Omental fat pad (tissue), 3 donors: ENCODE measurements at regions not wholly inside any gene's neighbourhood (a gene's known extent, or its start where the extent isn't known, plus 50 kb on each side); places are given as distances from the start of the nearest gene placed in this dataset.

ENCODE experiments used
- ATAC-seq: fragments of 150-250 bp; one replicate; pipeline ENCODE4 v1.9.1; 2016; ENCODE audit warnings: mild to moderate bottlenecking, moderate library complexity; ENCODE audit not compliant: low FRiP score
- DNase-seq: peaks from one replicate; pipeline ENCODE4 v3.0.0-alpha.2; 2019; ENCODE audit warnings: low spot score
- TF ChIP-seq, protein P1 (sequence below), 3 donors: fragments of 450-650 bp; IDR thresholded peaks; one replicate each; pipeline ENCODE4 v1.5.1; 2016 to 2017; ENCODE audit warnings: antibody characterized with exemption in 3 of 3, mild to moderate bottlenecking in 3 of 3, moderate library complexity in 2 of 3

DNA sequence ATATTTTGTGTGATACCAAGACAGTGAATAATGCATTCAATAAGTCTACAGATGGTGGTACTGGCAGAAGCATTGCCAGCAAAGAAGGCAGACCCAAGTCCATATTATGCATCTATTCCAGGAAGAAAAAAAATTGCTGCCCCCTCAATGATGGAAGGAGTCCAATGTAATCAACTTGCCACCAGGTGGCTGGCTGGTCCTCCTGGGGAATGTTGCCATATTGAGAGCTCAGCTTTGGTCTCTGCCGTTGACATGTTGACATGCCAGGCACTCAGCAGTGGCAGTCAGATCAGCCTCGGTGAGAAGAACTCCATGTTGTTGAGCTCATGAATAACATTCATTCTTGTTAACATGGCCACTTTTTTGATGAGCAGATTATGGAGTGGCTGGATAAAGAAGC is 298.5 kb downstream of the IGSF11 start:
- no peak for ATAC-seq
- TF ChIP-seq, protein P1, sequence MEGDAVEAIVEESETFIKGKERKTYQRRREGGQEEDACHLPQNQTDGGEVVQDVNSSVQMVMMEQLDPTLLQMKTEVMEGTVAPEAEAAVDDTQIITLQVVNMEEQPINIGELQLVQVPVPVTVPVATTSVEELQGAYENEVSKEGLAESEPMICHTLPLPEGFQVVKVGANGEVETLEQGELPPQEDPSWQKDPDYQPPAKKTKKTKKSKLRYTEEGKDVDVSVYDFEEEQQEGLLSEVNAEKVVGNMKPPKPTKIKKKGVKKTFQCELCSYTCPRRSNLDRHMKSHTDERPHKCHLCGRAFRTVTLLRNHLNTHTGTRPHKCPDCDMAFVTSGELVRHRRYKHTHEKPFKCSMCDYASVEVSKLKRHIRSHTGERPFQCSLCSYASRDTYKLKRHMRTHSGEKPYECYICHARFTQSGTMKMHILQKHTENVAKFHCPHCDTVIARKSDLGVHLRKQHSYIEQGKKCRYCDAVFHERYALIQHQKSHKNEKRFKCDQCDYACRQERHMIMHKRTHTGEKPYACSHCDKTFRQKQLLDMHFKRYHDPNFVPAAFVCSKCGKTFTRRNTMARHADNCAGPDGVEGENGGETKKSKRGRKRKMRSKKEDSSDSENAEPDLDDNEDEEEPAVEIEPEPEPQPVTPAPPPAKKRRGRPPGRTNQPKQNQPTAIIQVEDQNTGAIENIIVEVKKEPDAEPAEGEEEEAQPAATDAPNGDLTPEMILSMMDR (IDR thresholded peaks at IDR 0.05), result no peak

DNA sequence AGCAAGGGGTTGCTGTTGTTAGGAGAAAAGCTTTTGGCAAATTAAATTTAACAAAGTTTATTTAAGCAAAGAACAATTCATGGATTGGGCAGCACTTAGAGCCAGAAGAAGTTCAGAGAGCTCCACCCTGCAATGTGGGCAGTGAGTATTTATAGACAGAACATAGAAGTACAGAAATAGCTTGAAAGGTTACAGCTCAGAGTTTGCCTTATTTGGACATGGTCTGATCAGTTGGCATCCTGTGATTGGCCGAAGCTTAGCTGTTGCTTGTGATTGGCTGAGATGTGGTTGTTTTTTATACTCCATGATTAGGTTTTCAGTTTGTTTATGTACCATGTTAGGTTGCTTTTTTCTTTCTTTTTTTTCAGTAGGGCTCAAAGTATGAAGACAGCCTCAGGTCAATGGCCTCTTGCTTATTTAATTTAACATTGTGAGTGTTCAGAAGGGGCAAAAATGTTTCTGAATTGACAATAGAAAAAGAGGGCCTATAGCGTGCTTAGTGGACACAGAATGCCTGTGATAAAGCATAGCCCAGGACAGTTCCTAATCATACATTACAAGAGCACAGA is 293.8 kb downstream of the IGSF11 start:
- TF ChIP-seq, protein P1 (IDR thresholded peaks at IDR 0.05), result no peak
- no peak for ATAC-seq
- DNase-seq, result no peak

More for the DNA sequence above, 298.5 kb downstream of the IGSF11 start:
- no peak for DNase-seq

DNA sequence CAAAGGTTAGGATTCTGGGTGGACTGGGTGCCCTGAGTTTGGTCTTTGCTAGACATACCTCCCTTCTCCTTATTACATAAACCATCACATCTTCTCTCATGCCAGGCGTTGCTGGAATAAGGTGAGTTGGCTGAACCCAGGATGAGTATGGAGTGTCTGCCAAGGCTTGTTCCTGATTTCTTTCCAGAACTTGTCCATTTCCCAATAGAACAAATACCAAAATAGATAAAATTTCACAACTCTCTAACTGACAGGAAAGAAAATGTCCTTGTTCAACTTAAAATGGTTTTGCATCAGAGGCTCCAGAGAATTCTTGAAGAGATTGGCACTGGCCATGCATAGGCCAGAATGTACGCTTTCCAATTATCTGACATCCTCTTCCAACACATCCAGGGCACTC is 291.9 kb downstream of the IGSF11 start:
- DNase-seq (no peak), ATAC-seq (peak; percentile 73)
- TF ChIP-seq, protein P1 (IDR thresholded peaks at IDR 0.05), result no peak

DNA sequence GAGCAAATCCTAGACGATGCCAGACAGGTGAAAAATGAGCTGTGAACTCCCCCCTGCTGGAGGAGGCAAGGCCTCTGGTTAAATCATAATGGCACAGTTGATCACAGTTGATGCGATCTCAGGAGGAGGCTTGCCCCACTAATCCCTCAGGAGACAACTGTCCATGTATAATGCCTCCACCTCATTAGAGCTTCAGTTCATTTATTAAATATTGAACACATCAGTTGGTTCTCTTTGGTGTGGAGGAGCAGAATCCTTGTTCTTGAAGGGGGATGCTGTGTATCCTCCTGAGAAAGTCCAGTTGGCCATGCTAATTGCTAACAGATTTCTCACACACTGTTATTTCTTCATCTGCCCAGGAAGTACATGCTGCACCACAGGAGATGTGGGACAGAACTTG is 290.5 kb downstream of the IGSF11 start:
- DNase-seq, result no peak
- TF ChIP-seq, protein P1 (IDR thresholded peaks at IDR 0.05), result no peak
- ATAC-seq, result no peak

DNA sequence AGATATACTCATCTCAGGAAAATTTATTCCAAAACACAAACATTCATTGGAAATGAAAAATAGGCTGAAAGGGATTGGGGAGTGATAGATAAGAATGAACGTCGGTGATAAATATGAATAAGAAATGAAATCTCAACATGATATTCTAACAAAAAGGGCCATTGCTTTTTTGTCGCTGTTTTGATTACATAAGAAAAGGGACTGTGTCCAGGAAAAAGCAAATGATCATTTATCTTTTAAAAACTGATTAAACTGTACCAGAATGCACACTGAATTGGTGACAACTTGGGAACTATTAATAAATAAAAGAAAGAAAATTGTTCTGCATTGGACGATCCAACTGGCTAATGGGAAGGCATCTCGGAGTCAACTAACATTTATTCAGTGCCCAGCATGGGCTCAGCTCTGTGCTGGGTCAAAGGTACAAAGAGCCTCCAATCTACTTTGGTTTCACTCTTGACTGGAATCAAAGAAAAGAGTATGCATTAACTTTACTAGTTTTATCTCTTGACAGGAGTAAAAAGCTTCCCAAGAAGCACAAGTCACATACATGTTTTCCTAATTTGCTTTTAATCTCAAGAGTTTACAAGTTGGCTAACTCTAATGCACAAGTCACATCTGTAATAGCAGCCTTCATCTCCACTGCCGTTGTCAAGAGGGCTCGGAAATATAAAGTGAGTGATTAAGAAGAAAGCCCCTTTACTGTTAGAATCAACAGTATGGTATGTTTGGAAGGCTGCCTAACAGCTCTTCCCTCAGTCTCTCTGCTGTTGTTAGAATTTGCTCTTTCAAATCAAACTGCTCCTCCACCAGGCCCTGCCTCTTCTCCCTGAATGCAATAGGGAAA is 280.0 kb downstream of the IGSF11 start:
- TF ChIP-seq, protein P1 (IDR thresholded peaks at IDR 0.05), result no peak
- DNase-seq (no peak), ATAC-seq (no peak)

DNA sequence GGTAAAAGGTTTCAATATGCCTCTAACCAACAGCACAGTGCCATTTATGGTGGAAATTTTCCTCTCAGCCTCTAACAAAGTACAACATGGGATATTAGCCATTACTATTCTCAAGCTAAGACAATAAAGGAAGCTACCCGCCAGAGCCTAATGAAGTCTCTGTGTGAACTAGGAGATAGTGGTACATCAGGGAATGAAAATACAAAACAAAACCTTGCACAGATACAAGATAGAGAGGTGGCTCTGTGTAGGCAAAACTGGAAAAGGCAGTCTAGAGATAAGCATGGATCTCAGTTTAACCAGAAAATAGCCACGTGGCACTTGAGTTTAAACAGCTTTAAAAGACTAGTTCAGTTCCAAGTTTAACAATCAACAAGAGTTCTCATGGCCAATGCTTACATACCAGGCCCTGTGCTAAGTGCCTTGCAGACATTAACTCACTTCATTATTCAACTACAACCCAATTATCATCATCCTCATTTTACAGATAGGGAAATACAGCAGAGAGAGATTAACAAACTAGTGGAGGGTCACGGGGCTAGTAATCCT is 279.3 kb downstream of the IGSF11 start:
- DNase-seq (no peak), ATAC-seq (no peak)
- TF ChIP-seq, protein P1 (IDR thresholded peaks at IDR 0.05), result no peak
